H9 (cell line): ENCODE measurements at regions not wholly inside any gene's neighbourhood (a gene's known extent, or its start where the extent isn't known, plus 50 kb on each side); places are given as distances from the start of the nearest gene placed in this dataset.

ENCODE experiments used
- DNase-seq: peaks from one replicate; pipeline ENCODE4 v3.0.0-alpha.2; 2017
- H2AFZ ChIP-seq: one replicate; pipeline ENCODE4 v1.6.1; 2013; ENCODE audit warnings: mild to moderate bottlenecking, low read length, control low read depth, moderate library complexity
- H2AK5ac ChIP-seq: 2 replicates; pipeline ENCODE4 v1.6.1; 2013; ENCODE audit warnings: low read length, control low read depth, mixed read lengths; ENCODE audit not compliant: insufficient read length
- H2BK120ac ChIP-seq: one replicate; pipeline ENCODE4 v1.6.1; 2013; ENCODE audit warnings: low read depth, mild to moderate bottlenecking, low read length, control low read depth, inconsistent platforms; ENCODE audit not compliant: poor library complexity, severe bottlenecking
- H2BK12ac ChIP-seq: 2 replicates; pipeline ENCODE4 v1.6.1; 2013; ENCODE audit warnings: low read length, control low read depth, mixed read lengths, low read depth; ENCODE audit not compliant: insufficient read length
- H2BK15ac ChIP-seq: 2 replicates; pipeline ENCODE4 v1.6.1; 2013; ENCODE audit warnings: low read depth, low read length, control low read depth
- H2BK20ac ChIP-seq: one replicate; pipeline ENCODE4 v1.6.1; 2013; ENCODE audit warnings: low read depth, mild to moderate bottlenecking, low read length, control low read depth, inconsistent platforms; ENCODE audit not compliant: poor library complexity, severe bottlenecking
- H2BK5ac ChIP-seq: 2 replicates; pipeline ENCODE4 v1.6.1; 2013; ENCODE audit warnings: low read length, control low read depth, mixed read lengths; ENCODE audit not compliant: insufficient read length
- H3K14ac ChIP-seq: 2 replicates; pipeline ENCODE4 v1.6.1; 2013; ENCODE audit warnings: low read length, control low read depth; ENCODE audit not compliant: insufficient read depth
- H3K18ac ChIP-seq: 2 replicates; pipeline ENCODE4 v1.6.1; 2013; ENCODE audit warnings: low read depth, mild to moderate bottlenecking, mixed read lengths, low read length, control low read depth; ENCODE audit not compliant: insufficient read length
- H3K23ac ChIP-seq: 2 replicates; pipeline ENCODE4 v1.6.1; 2013; ENCODE audit warnings: low read length, control low read depth, mixed read lengths, low read depth; ENCODE audit not compliant: insufficient read length
- H3K23me2 ChIP-seq: 2 replicates; pipeline ENCODE4 v1.6.1; 2013; ENCODE audit warnings: low read depth, mild to moderate bottlenecking, mixed read lengths, low read length, control low read depth; ENCODE audit not compliant: insufficient read length, poor library complexity, severe bottlenecking
- H3K27ac ChIP-seq: 2 replicates; pipeline ENCODE4 v1.5.1; 2013; ENCODE audit warnings: low read length, control low read depth, mixed read lengths, low read depth; ENCODE audit not compliant: insufficient read length
- H3K27me3 ChIP-seq: 2 replicates; pipeline ENCODE4 v1.6.1; 2013; ENCODE audit warnings: low read length, control low read depth, inconsistent platforms; ENCODE audit not compliant: insufficient read depth
- H3K4ac ChIP-seq: 2 replicates; pipeline ENCODE4 v1.6.1; 2013; ENCODE audit warnings: low read depth, mild to moderate bottlenecking, control low read depth, inconsistent platforms, low read length, moderate library complexity
- H3K4me1 ChIP-seq: 2 replicates; pipeline ENCODE4 v1.6.1; 2013; ENCODE audit warnings: low read length, control low read depth, inconsistent platforms; ENCODE audit not compliant: insufficient read depth
- H3K4me2 ChIP-seq: 2 replicates; pipeline ENCODE4 v1.6.1; 2013; ENCODE audit warnings: low read length, control low read depth, mixed read lengths; ENCODE audit not compliant: insufficient read length, insufficient read depth
- H3K56ac ChIP-seq: 2 replicates; pipeline ENCODE4 v1.6.1; 2013; ENCODE audit warnings: low read depth, mild to moderate bottlenecking, mixed read lengths, low read length, control low read depth; ENCODE audit not compliant: insufficient read length
- H3K79me1 ChIP-seq: 2 replicates; pipeline ENCODE4 v1.6.1; 2013; ENCODE audit warnings: low read depth, mild to moderate bottlenecking, moderate library complexity, low read length, control low read depth, inconsistent platforms; ENCODE audit not compliant: insufficient read depth, poor library complexity, severe bottlenecking
- H3K79me2 ChIP-seq: 2 replicates; pipeline ENCODE4 v1.6.1; 2013; ENCODE audit warnings: low read length, control low read depth, inconsistent platforms; ENCODE audit not compliant: insufficient read depth
- H3K9ac ChIP-seq: 2 replicates; pipeline ENCODE4 v1.6.1; 2013; ENCODE audit warnings: low read length, control low read depth, mixed read lengths; ENCODE audit not compliant: insufficient read length; ENCODE audit errors: extremely low read depth
- H3K9me3 ChIP-seq: one replicate; pipeline ENCODE4 v1.6.1; 2013; ENCODE audit warnings: low read depth, low read length, inconsistent platforms; ENCODE audit not compliant: control insufficient read depth
- H3T11ph ChIP-seq: one replicate; pipeline ENCODE4 v1.6.1; 2013; ENCODE audit warnings: mild to moderate bottlenecking, low read length, control low read depth, inconsistent platforms
- H4K20me1 ChIP-seq: one replicate; pipeline ENCODE4 v1.6.1; 2013; ENCODE audit not compliant: control insufficient read depth, insufficient read length, insufficient read depth
- H4K5ac ChIP-seq: 2 replicates; pipeline ENCODE4 v1.6.1; 2013; ENCODE audit warnings: low read depth, mild to moderate bottlenecking, mixed read lengths, low read length, control low read depth; ENCODE audit not compliant: insufficient read length
- H4K8ac ChIP-seq: replicated peaks from 2 replicates; pipeline ENCODE4 v1.6.1; 2013; ENCODE audit warnings: low read length, control low read depth, mixed read lengths, low read depth; ENCODE audit not compliant: insufficient read length
- H4K91ac ChIP-seq: 2 replicates; pipeline ENCODE4 v1.6.1; 2013; ENCODE audit warnings: low read depth, mild to moderate bottlenecking, moderate library complexity, mixed read lengths, low read length, control low read depth; ENCODE audit not compliant: insufficient read length
- H3K27ac Mint-ChIP-seq, 3 experiments: 2 replicates in 2 of 3; 3 replicates in 1 of 3; pipeline ENCODE4 v1.8.0; 2020 to 2021; ENCODE audit warnings: mixed read lengths in 3 of 3, mild to moderate bottlenecking in 1 of 3, moderate library complexity in 1 of 3
- H3K27me3 Mint-ChIP-seq: 2 replicates; pipeline ENCODE4 v1.8.0; 2021; ENCODE audit warnings: low read depth, mild to moderate bottlenecking, moderate library complexity, mixed read lengths
- H3K36me3 Mint-ChIP-seq, 3 experiments: 2 replicates in 2 of 3; 3 replicates in 1 of 3; pipeline ENCODE4 v1.8.0; 2020 to 2021; ENCODE audit warnings: low read depth in 3 of 3, mixed read lengths in 3 of 3; ENCODE audit not compliant: insufficient read depth in 1 of 3
- H3K4me1 Mint-ChIP-seq, 2 experiments: 2 replicates each; pipeline ENCODE4 v1.8.0; 2020; ENCODE audit warnings: mixed read lengths in 2 of 2
- H3K4me3 Mint-ChIP-seq, 2 experiments: 2 replicates in 1 of 2; 3 replicates in 1 of 2; pipeline ENCODE4 v1.8.0; 2020 to 2021; ENCODE audit warnings: mild to moderate bottlenecking in 2 of 2, mixed read lengths in 2 of 2, moderate library complexity in 1 of 2
- H3K9me3 Mint-ChIP-seq, 2 experiments: 2 replicates in 1 of 2; 3 replicates in 1 of 2; pipeline ENCODE4 v1.8.0; 2020; ENCODE audit warnings: mild to moderate bottlenecking in 2 of 2, mixed read lengths in 2 of 2, moderate library complexity in 1 of 2
- CTCF ChIP-seq: fragments of 200-600 bp; sonication (generic); conservative IDR thresholded peaks from 3 replicates; pipeline ENCODE4 v1.8.0; 2021; ENCODE audit warnings: antibody characterized with exemption, mild to moderate bottlenecking
- WGBS: extraction: QIAGEN DNeasy Blood & Tissue Kit; methylation state at CpG from one replicate; pipeline ENCODE4 v1.1.7; 2013; ENCODE audit warnings: missing lambda C conversion rate, low lambda C conversion rate, mixed read lengths; ENCODE audit not compliant: insufficient read length; ENCODE audit errors: extremely low coverage; 5-methylcytosine and 5-hydroxymethylcytosine counted together

DNA sequence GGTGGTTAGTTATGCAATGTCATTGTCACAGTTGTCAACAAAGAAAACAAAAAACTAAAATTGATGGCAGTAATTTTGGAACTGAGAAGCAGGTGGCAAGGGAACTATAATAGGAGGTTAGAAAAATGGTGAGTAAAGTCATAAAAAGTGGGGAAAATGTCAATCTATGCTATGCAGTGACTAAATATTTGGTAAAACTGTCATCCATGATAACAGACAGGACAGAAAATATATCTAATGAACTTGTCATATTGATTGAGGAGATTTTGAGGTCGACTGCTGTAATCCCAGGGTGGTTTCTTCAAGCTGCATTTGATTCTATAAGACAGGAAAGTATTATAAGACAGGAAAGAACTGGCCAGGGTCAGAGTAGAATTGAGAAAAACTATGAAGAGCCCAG lies 998.4 kb downstream of the IGSF11 start:
- DNase-seq: no peak
- H2BK15ac ChIP-seq: no peak overlapping the region
- H3T11ph ChIP-seq: no peak overlapping the region
- no peaks in the 10 kb centered on the region for H4K20me1 ChIP-seq
- Mint-ChIP-seq H3K4me3 (no peak overlapping the region), H3K9me3 (peaks cover 14 to 16% of the 10 kb centered on the region in 2 experiments), H3K36me3 (peaks cover 8 to 15% (median 8%) of the 10 kb centered on the region in 3 experiments), H3K27me3 (no peaks in the 10 kb centered on the region), H3K4me1 (no peaks in the 10 kb centered on the region), H3K27ac (no peak overlapping the region)
- no peak overlapping the region for H3K18ac ChIP-seq
- no peak overlapping the region for H2AK5ac ChIP-seq
- no peak overlapping the region for H2BK20ac ChIP-seq
- no peak overlapping the region for H3K4me2 ChIP-seq
- WGBS: no CpG with 5 or more reads among the region's 1 CpG
- H2BK5ac ChIP-seq: no peak overlapping the region
- no peak overlapping the region for H4K91ac ChIP-seq
- no peak overlapping the region for H3K4ac ChIP-seq
- H3K4me1 ChIP-seq: no peaks in the 10 kb centered on the region
- H4K5ac ChIP-seq: no peak overlapping the region
- no peak overlapping the region for H2AFZ ChIP-seq
- no peaks in the 10 kb centered on the region for H3K9me3 ChIP-seq
- H3K79me2 ChIP-seq: no peaks in the 10 kb centered on the region
- no peak overlapping the region for H3K56ac ChIP-seq
- H2BK12ac ChIP-seq: no peak overlapping the region
- no peak overlapping the region for H3K23ac ChIP-seq
- no peak overlapping the region for H3K27ac ChIP-seq
- no peak overlapping the region for H3K9ac ChIP-seq
- TF ChIP-seq CTCF: no peak
- H3K79me1 ChIP-seq: no peaks in the 10 kb centered on the region
- no peak overlapping the region for H2BK120ac ChIP-seq
- no peak overlapping the region for H4K8ac ChIP-seq
- no peak overlapping the region for H3K14ac ChIP-seq
- no peaks in the 10 kb centered on the region for H3K27me3 ChIP-seq
- no peaks in the 10 kb centered on the region for H3K23me2 ChIP-seq
